GM21529 (cell line): ENCODE measurements at regions not wholly inside any gene's neighbourhood (a gene's known extent, or its start where the extent isn't known, plus 50 kb on each side); places are given as distances from the start of the nearest gene placed in this dataset.
A peak's percentile ranks its signal among the peaks of the same experiment; 100 is the strongest.
"Not testable (repeated sequence)": the region's sequence is repeated elsewhere in the genome, so short reads cannot be mapped to it uniquely, and the experiment has no call there.

ENCODE experiments used
- ATAC-seq: cut with Tn5 transposase; IDR thresholded peaks from one replicate; pipeline ENCODE4 v1.9.1; 2021; ENCODE audit not compliant: unreplicated experiment

DNA sequence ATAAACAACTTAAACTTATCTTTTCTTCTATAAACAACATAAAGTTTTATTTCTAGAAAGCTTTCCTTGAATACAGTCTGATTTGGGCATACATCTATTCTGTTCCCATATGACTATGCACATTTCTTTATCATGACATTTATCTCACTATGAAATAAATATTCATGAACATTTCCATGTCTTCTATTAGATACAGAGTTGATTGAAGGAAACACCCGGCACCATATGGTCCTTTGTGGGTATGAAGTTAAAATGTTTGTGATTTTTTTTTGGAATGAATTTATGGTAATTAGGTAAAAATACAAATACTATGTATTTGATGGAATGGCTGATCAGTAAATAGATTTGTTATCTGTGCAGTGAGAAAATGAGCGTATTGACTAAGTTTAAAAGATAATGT, 1209.8 kb upstream of the ACO1 start:
- no peak for ATAC-seq

DNA sequence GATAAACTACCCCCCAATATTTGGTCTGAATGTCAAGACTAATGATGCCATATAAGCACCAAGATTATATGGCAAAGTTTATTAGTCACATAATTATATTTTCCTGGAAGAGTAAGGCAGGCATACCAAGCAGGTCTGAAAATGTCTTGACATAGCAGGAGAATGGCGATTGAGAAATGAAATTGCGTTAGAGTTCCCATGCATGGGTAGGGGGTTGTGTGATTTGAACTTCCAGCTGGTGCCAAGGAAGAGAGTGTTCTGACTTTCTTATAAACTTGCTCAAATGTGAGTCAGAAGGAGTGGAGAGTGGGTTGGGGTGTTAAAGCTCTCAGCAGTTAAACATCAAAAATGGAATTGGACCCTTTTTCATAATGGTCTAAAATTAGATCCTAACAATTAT, 1200.6 kb upstream of the ACO1 start:
- ATAC-seq = no peak

DNA sequence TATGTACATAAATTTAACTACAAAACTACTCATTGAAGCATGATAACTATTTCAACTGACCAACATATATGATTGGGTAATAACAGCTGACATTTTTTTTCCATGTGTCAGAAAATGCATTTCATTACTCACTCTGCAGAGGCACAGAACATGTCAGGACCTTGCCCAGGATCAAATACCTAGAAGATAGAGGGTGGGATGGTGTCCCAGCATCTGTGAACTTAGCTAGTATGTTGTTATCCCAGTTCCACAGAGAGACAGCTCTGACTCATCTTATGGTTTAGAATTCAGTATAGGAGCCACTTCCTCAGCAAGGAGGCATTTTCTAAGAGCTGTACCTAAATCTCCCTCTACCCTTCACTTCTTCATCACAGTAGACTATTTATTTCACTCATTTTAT, 1198.6 kb upstream of the ACO1 start:
- no peak for ATAC-seq

DNA sequence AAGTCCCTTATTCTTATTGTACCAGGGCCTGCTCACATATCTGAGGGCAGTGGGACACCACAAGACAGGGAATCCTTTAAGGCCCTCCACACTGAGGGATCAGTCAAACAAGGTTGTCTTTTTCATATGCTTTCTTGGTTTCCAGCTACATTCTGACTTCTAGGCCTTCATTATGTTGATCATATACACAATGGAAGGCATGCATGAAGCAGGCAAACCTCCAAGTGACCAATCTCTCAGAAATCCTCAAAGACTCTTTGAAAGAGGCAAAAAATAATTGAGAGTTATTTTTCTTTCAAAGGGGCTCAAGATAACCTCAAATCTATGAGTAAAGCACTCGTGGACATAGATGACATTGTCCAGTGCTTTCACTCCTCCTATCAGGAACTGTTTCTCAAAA, 1195.9 kb upstream of the ACO1 start:
- ATAC-seq = no peak

DNA sequence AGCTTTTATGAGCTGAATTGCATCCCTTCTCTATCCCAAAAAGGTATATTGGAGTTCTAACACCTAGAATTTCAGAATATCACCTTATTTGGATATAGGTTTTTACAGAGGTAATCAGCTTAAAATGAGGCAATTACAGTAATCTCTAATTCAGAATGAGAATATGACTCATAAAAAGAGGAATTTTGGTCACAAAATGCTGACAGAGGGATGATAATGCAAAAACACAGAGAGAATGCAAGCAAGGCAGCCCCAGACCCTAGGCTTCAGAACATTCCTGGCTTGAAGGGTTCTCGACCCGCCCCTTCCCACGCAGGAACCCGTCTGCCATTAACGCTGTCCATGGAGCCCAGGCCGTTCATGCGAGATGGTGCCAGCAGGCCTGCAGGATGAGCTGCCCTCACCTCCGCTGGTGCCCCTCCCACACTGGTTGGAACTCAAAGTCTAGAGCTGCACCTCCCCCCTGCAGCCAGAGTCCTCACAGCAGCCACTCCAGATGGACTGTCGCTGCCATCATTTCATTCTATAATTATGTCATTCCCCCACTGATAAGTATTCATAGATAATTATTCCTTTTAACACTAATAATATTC, 1173.4 kb upstream of the ACO1 start:
- ATAC-seq = peak; percentile 82

DNA sequence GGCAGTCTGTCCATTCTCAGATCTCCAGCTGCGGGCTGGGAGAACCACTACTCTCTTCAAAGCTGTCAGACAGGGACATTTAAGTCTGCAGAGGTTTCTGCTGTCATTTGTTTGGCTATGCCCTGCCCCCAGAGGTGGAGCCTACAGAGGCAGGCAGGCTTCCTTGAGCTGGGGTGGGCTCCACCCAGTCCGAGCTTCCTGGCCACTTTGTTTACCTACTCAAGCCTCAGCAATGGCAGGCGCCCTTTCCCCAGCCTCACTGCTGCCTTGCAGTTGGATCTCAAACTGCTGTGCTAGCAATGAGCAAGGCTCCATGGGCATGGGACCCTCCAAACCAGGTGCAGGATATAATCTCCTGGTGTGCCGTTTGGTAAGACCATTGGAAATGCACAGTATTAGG, 1154.5 kb upstream of the ACO1 start:
- ATAC-seq = not testable (repeated sequence)

DNA sequence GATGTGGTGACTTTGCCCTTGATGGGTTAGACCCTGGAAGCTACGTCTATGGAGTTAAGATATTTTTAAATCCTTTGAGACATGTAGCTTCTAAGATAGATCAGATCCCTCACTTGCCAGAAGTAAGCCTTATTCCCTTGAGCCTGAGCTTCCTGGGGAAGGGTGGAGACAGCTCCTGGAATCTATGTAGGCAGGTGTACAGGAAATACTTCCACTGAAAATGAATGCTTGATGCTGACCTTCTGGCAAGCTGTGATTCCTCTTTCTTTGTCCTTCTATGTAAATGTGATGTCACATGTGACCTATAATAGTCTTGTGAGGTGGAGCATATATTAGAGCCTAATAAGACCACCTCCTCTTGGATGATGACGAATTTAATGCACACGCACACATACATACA, 1152.0 kb upstream of the ACO1 start:
- no peak for ATAC-seq

DNA sequence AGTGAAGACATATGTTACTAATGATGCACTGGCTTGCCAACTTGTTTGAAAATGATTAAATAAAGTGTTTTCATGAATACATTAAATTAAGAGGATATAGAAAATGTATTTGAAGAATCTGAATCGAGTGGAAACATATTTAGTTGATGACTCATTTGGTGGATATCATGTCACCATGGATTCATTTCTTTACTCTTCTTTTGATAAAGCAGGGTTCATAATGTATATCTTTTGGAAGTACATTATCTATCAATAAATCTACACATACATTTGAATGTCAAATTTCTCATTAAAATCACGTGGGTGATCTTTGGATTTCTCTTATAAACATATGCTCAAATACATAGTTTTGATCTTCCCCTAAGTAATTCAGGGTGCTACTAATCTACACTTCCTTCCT, 1148.1 kb upstream of the ACO1 start:
- no peak for ATAC-seq

DNA sequence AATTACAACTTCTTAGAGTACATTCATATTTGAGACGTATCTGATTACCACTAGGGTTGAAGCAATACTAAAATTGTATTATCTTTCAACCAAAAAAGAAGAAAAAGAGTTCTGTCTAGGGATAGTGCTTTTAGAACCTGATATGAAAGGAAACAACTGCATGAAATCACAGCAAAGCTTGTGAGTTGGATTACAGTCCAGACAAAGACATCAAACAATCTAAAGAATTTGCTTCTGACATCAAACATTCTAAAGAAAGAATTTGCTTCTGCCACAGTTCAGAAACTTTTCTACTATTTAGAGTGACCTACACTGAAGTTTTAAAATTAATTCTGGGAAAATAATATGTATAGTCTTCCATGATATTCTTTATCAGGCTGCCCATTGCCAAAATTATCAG, 1141.1 kb upstream of the ACO1 start:
- no peak for ATAC-seq

DNA sequence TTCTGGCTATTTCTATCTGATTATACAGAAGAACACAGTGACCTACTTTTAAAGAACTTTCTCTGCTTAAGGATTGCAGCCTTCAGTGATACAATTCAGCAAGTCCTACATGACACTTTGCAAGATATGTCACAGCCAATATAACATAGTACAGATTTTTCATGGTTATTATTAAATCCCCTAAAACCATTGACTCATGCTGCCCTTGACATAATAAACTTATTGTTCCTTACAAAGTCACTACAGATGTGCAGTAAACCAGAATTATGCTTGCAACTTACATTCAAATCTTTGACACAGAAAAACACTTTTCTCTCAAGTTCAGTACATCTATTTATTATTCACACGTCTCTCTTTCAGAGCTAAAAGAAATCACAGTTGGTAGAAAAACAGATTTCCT, 1136.3 kb upstream of the ACO1 start:
- no peak for ATAC-seq

DNA sequence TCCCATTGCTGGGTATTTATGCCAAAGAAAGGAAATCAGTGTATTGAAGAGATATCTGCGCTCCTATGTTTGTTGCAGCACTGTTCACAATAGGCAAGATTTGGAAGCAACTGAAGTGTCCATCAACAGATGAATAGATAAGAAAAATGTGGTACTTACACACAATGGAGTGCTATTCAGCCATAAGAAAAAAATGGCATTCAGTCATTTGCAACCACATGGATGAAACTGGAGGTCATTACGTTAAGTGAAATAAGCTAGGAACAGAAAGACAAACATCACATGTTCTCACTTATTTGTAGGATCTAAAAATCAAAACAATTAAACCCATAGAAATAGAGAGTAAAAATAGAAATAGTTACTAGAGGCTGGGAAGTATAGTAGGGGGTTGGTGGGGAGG, 1133.1 kb upstream of the ACO1 start:
- no peak for ATAC-seq

DNA sequence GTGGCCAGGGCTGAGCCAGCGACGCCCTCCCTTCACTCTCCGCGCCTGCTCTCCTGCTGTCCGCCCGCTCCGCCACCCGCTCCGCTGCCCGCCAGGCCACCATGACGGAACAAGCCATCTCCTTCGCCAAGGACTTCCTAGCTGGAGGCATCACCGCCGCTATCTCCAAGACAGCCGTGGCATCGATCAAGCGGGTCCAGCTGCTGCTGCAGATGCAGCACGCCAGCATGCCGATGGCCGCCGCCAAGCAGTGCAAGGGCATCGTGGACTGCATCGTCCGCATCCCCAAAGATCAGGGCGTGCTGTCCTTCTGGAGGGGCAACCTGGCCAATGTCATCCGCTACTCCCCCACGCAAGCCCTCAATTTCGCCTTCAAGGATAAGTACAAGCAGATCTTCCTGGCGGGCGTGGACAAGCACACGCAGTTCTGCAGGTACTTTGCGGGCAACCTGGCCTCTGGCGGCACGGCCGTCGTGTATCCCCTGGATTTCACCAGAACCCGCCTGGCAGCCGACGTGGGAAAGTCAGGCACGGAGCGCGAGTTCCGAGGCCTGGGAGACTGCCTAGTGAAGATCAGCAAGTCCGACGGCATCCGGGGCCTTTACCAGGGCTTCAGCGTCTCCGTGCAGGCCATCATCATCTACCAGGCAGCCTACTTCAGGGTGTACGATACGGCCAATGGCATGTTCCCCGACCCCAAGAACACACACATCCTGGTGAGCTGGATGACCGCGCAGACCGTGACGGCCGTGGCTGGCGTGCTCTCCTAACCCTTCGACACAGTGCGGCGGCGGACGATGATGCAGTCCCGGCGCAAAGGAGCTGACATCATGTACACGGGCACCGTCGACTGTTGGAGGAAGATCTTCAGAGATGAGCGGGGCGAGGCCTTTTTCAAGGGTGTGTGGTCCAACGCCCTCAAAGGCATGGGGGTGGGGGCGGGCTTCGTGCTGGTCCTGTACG, 1130.4 kb upstream of the ACO1 start:
- ATAC-seq = no peak

DNA sequence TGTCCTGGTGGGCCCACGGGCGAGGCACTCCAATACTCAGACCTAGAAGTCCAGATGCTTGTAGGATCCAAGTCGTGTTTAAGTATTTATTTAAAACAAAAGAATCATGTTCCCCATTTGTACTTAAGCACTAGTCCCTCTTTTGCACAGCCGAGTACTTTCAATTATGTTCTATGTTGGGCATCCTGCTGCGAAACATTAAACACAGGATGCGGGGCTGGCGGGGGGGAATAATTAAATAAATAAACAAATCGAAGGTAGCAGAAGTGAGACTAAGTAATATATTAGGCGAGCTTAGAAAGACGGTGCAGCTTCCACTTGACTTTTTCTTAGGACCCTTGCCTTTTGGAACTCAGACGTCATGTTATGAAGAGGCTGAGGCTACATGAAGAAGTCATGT, 1129.2 kb upstream of the ACO1 start:
- no peak for ATAC-seq

DNA sequence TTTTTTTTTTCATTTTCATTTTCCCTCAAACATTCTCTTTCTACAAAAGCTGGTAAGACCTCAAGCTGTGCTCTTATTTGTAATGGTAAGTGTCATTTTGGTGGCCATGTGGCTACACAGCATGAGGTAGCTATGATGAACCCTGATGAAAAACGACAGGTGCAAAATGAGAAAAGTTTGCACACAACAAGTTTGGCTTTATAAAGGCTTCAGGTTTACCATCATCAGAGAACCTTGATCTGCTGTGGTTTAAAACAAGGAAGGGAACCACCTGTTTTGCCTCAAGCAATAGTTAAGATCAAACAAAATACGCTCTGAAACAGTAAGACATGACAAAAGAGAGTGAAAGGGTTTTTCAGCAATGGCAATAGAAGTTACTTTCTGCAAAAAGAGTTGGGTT, 1124.6 kb upstream of the ACO1 start:
- ATAC-seq = no peak

DNA sequence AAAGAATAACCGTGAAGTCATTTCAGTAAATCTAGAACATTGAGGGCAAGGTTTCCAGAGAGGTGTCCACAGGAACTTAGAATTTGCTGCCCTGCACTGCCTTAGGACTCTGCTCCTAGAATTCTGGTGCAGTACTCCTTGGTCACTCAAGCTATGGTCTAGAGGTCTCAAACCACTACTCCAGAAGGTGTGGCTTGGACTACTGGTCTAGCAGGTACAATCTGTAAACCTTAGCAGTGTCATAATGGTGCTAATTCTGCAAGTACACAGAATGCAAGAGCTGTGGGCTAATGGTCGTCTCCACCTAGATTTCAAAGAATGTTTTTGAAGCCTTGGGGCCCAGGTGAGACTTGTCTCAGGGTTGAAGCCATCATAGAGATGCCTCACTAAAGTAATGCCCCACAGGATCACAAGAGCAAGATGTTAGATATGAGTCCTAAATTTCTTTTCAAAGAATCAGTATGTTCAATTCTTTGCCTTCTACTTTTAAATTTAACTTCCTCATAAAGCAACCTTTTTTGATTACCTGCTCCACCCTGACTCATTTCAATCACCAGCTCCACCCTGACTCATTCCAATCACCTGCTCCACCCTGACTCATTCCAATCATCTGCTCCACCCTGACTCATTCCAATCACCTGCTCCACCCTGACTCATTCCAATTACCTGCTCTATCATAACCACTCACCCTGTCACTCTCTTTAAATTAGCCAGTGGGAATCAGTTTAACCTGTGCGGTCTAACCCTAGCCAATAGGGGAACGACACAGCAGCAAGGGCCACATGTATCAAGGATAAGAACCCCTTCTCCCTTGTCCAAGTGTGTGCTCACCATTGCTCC, 1111.8 kb upstream of the ACO1 start:
- ATAC-seq = no peak

DNA sequence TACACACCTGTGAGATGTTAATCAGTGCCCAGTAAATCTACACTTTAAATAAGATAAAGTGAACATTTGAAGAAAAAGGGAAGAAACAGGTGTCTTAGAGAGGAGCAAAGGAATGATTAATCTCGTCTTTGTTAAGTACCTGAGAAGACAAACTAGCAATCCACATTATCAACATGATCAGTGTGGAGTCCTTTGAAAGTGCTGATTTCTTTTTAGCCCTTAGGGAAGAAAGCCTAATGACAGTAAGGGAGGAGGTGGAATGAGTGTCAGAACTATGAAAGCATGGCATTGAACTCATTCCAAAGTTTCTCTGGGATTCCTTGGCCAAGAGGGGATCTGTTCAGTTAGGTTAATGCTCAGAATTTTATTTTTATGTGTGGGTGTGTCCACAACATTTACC, 1109.0 kb upstream of the ACO1 start:
- no peak for ATAC-seq

DNA sequence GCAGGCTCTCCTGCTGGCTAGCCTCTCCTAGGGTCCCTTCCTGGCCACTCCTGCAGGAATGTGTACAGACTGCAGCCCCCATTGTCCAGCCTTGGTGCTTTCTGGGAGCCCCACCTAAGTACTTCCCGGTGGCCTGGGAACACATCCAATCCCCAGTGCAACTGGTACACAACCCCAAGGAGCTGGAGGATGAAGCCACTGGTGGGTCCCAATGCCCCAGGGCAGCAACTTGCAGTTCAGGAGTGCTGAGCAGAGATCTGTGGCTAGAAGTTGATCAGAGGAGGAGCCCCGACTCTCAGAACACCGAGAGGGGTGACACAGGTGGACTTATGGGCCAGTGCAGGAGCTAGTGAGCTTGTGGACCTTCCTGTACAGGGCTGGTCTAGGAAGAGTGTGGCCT, 1093.7 kb upstream of the ACO1 start:
- no peak for ATAC-seq

DNA sequence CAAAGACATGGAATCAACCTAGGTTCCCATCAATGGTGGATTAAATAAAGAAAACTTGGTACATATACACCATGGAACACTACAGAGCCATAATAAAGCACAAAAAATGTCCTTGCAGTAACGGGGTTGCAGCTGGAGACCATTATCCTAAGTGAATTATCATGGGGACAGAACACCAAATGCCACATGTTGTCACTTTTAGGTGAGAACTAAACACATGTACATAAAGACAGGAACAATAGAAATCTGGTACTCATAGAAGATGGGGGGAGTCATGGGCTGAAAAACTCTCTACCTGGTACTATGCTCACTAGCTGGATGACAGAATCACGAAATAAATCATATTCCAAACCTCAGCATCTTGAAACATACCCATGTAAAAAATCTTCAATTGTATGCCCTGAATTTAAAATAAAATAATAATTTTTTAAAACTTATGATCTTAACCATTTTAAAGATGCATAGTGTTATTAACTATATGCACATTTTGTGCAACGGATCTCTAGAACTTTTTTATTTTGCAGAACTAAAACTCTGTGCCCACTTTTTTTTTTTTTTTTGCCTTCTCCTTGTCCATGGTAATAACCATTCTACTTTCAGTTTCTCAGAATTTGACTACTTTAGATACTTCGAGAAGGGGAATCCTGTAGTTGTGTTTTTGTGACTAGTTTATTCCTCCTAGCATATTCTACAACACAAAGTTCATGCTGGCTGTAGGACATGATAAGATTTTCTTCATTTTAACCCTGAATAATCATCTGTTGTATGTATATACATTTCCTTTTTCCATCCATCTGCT, 1081.6 kb upstream of the ACO1 start:
- peak; percentile 79 for ATAC-seq

DNA sequence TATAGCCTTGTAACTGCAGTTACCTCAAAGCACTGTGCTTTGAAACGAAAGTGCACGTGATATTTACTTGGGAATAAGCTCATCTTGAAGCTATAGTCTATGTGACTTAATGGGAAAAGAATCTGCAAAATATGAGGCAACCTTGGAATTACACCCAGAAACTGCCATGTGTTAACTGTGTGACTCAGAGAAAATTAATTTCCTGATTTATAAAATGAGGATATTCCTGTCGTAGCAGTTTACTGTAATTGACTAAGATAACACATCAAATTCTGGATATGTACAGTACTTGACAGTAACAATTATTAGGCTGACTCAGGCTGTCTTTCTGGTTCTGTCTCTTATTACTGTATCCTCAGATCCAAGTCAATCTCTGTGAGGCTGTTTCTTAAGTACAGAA, 1079.9 kb upstream of the ACO1 start:
- ATAC-seq = no peak

DNA sequence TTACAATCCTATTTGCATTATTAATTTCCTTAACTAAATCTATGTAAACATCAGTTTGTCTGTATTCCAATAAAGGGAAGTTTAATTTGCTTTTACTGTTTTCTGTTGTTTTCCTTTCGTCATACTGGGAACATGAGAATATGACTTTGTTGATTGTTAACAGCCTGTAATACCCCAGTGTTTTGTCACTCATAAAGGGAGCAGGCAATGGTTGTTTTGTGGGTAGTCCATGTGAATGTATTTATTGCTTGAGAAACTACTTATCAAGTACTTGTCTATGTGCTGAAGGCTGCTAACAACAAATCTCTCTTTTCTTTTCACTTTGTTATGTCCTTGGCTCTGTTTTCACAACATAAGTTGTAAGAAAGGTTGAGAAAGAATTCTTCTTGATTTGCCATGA, 1070.2 kb upstream of the ACO1 start:
- ATAC-seq = no peak

DNA sequence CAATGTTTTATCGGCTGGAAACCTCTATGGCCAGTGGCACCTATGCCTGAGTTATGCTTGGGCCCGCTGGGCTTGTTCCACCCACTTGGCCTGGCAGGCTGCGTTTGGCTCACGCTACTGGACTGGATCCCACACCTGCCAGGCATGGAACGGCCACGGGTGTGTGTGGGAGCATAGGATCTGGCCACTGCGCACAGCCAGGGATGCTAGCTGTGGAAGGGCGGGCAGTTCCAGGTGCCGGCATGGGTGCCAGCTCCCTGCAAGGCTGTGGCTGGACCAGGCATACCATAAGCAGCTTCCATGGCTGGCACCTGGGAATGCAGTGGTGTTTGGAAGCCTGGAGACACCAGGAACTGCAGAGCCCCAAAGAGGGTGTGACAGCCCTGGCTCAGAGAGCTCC, 1063.9 kb upstream of the ACO1 start:
- ATAC-seq = no peak
